CD14-positive monocyte (primary cell): ENCODE measurements at regions not wholly inside any gene's neighbourhood (a gene's known extent, or its start where the extent isn't known, plus 50 kb on each side); places are given as distances from the start of the nearest gene placed in this dataset.

Experiments
- DNase-seq, 3 donors: peaks; one replicate each; pipeline ENCODE4 v3.0.0-alpha.2; 2011 to 2022
- H2AFZ ChIP-seq: 2 replicates; pipeline ENCODE4 v1.6.0; 2012; ENCODE audit warnings: mild to moderate bottlenecking, low read depth, low read length, inconsistent platforms; ENCODE audit not compliant: insufficient read depth, poor library complexity, severe bottlenecking
- H3K27ac ChIP-seq, 2 donors: 1 replicate in 1 of 2; 2 replicates in 1 of 2; pipeline ENCODE4 v1.5.1; 2012 to 2013; ENCODE audit warnings: low read length in 2 of 2, control low read depth in 1 of 2, inconsistent platforms in 1 of 2, low read depth in 1 of 2, mild to moderate bottlenecking in 1 of 2
- H3K27me3 ChIP-seq, 2 donors: one replicate each; pipeline versions ENCODE4 v1.6.0 to v1.6.1; 2011 to 2013; ENCODE audit warnings: low read length in 2 of 2; ENCODE audit not compliant: control insufficient read depth in 2 of 2, insufficient read depth in 2 of 2
- H3K36me3 ChIP-seq, 2 donors: replicated peaks in 1 of 2; 1 replicate in 1 of 2; 2 replicates in 1 of 2; pipeline versions ENCODE4 v1.5.1 to v1.6.1; 2012 to 2013; ENCODE audit warnings: low read length in 2 of 2, control low read depth in 1 of 2, inconsistent platforms in 1 of 2, mild to moderate bottlenecking in 1 of 2; ENCODE audit not compliant: insufficient read depth in 2 of 2, control insufficient read depth in 1 of 2
- H3K4me1 ChIP-seq, 2 donors: 1 replicate in 1 of 2; 2 replicates in 1 of 2; pipeline versions ENCODE4 v1.5.1 to v1.6.1; 2012 to 2013; ENCODE audit warnings: low read length in 2 of 2, control low read depth in 1 of 2, inconsistent platforms in 1 of 2, mild to moderate bottlenecking in 1 of 2, moderate library complexity in 1 of 2; ENCODE audit not compliant: insufficient read depth in 2 of 2, control insufficient read depth in 1 of 2
- H3K4me2 ChIP-seq: replicated peaks from 2 replicates; pipeline ENCODE3; 2012; ENCODE audit warnings: low read length, moderate library complexity, mild to moderate bottlenecking; ENCODE audit not compliant: poor library complexity, severe bottlenecking; ENCODE audit errors: extremely low read depth
- H3K4me3 ChIP-seq, 3 experiments: fragments of 200-600 bp in 1 of 3; sonication (generic) in 1 of 3; replicated peaks in 1 of 3; 1 replicate in 2 of 3; 2 replicates in 1 of 3; pipeline ENCODE4 v1.5.1; 2011 to 2013; ENCODE audit warnings: low read length in 3 of 3, mild to moderate bottlenecking in 3 of 3, control low read depth in 2 of 3, low read depth in 2 of 3, inconsistent platforms in 1 of 3, moderate library complexity in 1 of 3
- H3K79me2 ChIP-seq: 2 replicates; pipeline ENCODE4 v1.6.0; 2012; ENCODE audit warnings: mild to moderate bottlenecking, control low read depth, inconsistent platforms, low read length, moderate library complexity; ENCODE audit not compliant: insufficient read depth
- H3K9ac ChIP-seq: 2 replicates; pipeline ENCODE4 v1.6.0; 2017; ENCODE audit warnings: low read length, mild to moderate bottlenecking; ENCODE audit not compliant: insufficient read depth, poor library complexity, severe bottlenecking
- H3K9me3 ChIP-seq, 2 donors: replicated peaks in 1 of 2; 1 replicate in 1 of 2; 2 replicates in 1 of 2; pipeline versions ENCODE4 v1.5.1 to v1.6.1; 2012 to 2013; ENCODE audit warnings: low read length in 2 of 2, control low read depth in 1 of 2; ENCODE audit not compliant: control insufficient read depth in 1 of 2, insufficient read depth in 1 of 2
- H4K20me1 ChIP-seq: 2 replicates; pipeline ENCODE4 v1.6.0; 2012; ENCODE audit warnings: mild to moderate bottlenecking, low read length, control low read depth, moderate library complexity; ENCODE audit not compliant: insufficient read depth
- H3K27ac Mint-ChIP-seq, 7 donors: one replicate each; pipeline ENCODE4 v1.8.0; 2020; ENCODE audit warnings: mild to moderate bottlenecking in 7 of 7, mixed read lengths in 7 of 7, moderate library complexity in 6 of 7, inconsistent platforms in 2 of 7
- H3K27me3 Mint-ChIP-seq, 3 donors: one replicate each; pipeline ENCODE4 v1.8.0; 2021 to 2022; ENCODE audit warnings: low read depth in 3 of 3, mild to moderate bottlenecking in 3 of 3, mixed read lengths in 3 of 3, moderate library complexity in 3 of 3, inconsistent platforms in 1 of 3
- H3K36me3 Mint-ChIP-seq, 2 donors: one replicate each; pipeline ENCODE4 v1.8.0; 2020; ENCODE audit warnings: mixed read lengths in 2 of 2, inconsistent platforms in 1 of 2, mild to moderate bottlenecking in 1 of 2
- H3K4me1 Mint-ChIP-seq: one replicate; pipeline ENCODE4 v1.8.0; 2020; ENCODE audit warnings: mild to moderate bottlenecking, mixed read lengths
- H3K4me3 Mint-ChIP-seq, 2 donors: one replicate each; pipeline ENCODE4 v1.8.0; 2020; ENCODE audit warnings: mild to moderate bottlenecking in 2 of 2, mixed read lengths in 2 of 2, moderate library complexity in 1 of 2
- H3K9me3 Mint-ChIP-seq, 7 donors: one replicate each; pipeline ENCODE4 v1.8.0; 2020 to 2022; ENCODE audit warnings: mixed read lengths in 7 of 7, mild to moderate bottlenecking in 6 of 7, moderate library complexity in 6 of 7, inconsistent platforms in 2 of 7
- CTCF ChIP-seq: fragments of 200-600 bp; IDR thresholded peaks from one replicate; pipeline ENCODE4 v1.8.0; 2022; ENCODE audit warnings: antibody characterized with exemption, mild to moderate bottlenecking
- WGBS: methylation state at CpG from one replicate; pipeline ENCODE4 v1.1.5; 2013; ENCODE audit warnings: missing lambda C conversion rate; ENCODE audit not compliant: insufficient coverage; 5-methylcytosine and 5-hydroxymethylcytosine counted together
- intact Hi-C, 2 donors: fragments of 100-400 bp; cut with micrococcal nuclease; formaldehyde crosslinking; loops; one replicate each; pipeline versions ENCODE4 v1.15.0 to v1.15.1; 2023

- Histone ChIP-seq H3K27ac (no peak overlapping the region), H3K79me2 (no peaks in the 10 kb centered on the region), H2AFZ (no peak overlapping the region), H3K4me2 (no peak overlapping the region), H3K4me3 (no peak overlapping the region), H3K27me3 (no peaks in the 10 kb centered on the region), H4K20me1 (no peaks in the 10 kb centered on the region), H3K9me3 (no peaks in the 10 kb centered on the region), H3K4me1 (peaks cover under 1 to 3% of the 10 kb centered on the region in 2 donors), H3K36me3 (no peaks in the 10 kb centered on the region), H3K9ac (no peak overlapping the region)
- peaks cover 4 to 8% (median 4%) of the 10 kb centered on the region in 3 donors for H3K27me3 Mint-ChIP-seq
- no peaks in the 10 kb centered on the region for H3K36me3 Mint-ChIP-seq
- intact Hi-C loops = no loop called here
- no peak for DNase-seq
- peaks cover 0 to 2% (median 0%) of the 10 kb centered on the region in 7 donors for H3K9me3 Mint-ChIP-seq
- WGBS = 83% methylated on average over 1 of the region's 3 CpGs
- H3K4me1 Mint-ChIP-seq = peaks cover 11% of the 10 kb centered on the region
- no peak overlapping the region for H3K4me3 Mint-ChIP-seq
- H3K27ac Mint-ChIP-seq = no peak overlapping the region
- TF ChIP-seq CTCF = no peak
These were observed 161.1 kb downstream of the PHETA1 start for GRCh38 chr12:111207761-111208160.

GRCh38 chr12:111204788-111205241 is 164.1 kb downstream of the PHETA1 start:
- Mint-ChIP-seq H3K4me3 (no peak overlapping the region), H3K27me3 (peaks cover 4 to 13% (median 9%) of the 10 kb centered on the region in 3 donors), H3K27ac (no peak overlapping the region), H3K36me3 (no peaks in the 10 kb centered on the region), H3K4me1 (peaks cover 21% of the 10 kb centered on the region), H3K9me3 (peaks cover 0 to 2% (median 0%) of the 10 kb centered on the region in 7 donors)
- no peaks in the 10 kb centered on the region for H3K79me2 ChIP-seq
- intact Hi-C loops = no loop called here
- H2AFZ ChIP-seq = no peak overlapping the region
- WGBS = 95% methylated on average over 14 of the region's 15 CpGs
- no peak for TF ChIP-seq CTCF
- no peaks in the 10 kb centered on the region for H3K36me3 ChIP-seq
- no peaks in the 10 kb centered on the region for H4K20me1 ChIP-seq
- no peak for DNase-seq
- H3K9me3 ChIP-seq = no peaks in the 10 kb centered on the region
- no peaks in the 10 kb centered on the region for H3K27me3 ChIP-seq
- H3K4me3 ChIP-seq = no peak overlapping the region
- H3K27ac ChIP-seq = no peak overlapping the region
- H3K9ac ChIP-seq = no peak overlapping the region
- H3K4me1 ChIP-seq = peaks cover 6 to 9% of the 10 kb centered on the region in 2 donors
- H3K4me2 ChIP-seq = no peak overlapping the region
